Stimulated activated naive B cell treated with anti-CD40 and anti-IgM and Interleukin-4, amounts not matched to agents 10 μg/mL and 1 μg/mL and 100 μg/mL, for 72 hours (primary cell): ENCODE measurements at regions not wholly inside any gene's neighbourhood (a gene's known extent, or its start where the extent isn't known, plus 50 kb on each side); places are given as distances from the start of the nearest gene placed in this dataset.
A peak's percentile ranks its signal among the peaks of the same experiment; 100 is the strongest.
"Not testable (repeated sequence)": the region's sequence is repeated elsewhere in the genome, so short reads cannot be mapped to it uniquely, and the experiment has no call there.

Experiments
- ATAC-seq, 2 donors: fragments of 150-1000 bp; cut with Tn5 transposase; replicated peaks; 2 replicates each; pipeline ENCODE4 v1.10.0; 2021; ENCODE audit warnings: moderate library complexity in 1 of 2
- DNase-seq: peaks from one replicate; pipeline ENCODE4 v3.0.0; 2021
- H3K27ac Mint-ChIP-seq: one replicate; pipeline ENCODE4 v1.8.0; 2022; ENCODE audit warnings: mild to moderate bottlenecking, mixed read lengths
- H3K27me3 Mint-ChIP-seq, 2 donors: one replicate each; pipeline ENCODE4 v1.8.0; 2022; ENCODE audit warnings: mixed read lengths in 2 of 2
- H3K36me3 Mint-ChIP-seq, 2 donors: one replicate each; pipeline ENCODE4 v1.8.0; 2022; ENCODE audit warnings: mixed read lengths in 2 of 2, mild to moderate bottlenecking in 1 of 2
- H3K4me1 Mint-ChIP-seq, 2 donors: one replicate each; pipeline ENCODE4 v1.8.0; 2022; ENCODE audit warnings: mixed read lengths in 2 of 2, mild to moderate bottlenecking in 1 of 2
- H3K4me3 Mint-ChIP-seq, 2 donors: one replicate each; pipeline ENCODE4 v1.8.0; 2022; ENCODE audit warnings: mild to moderate bottlenecking in 2 of 2, mixed read lengths in 2 of 2, moderate library complexity in 1 of 2
- H3K9me3 Mint-ChIP-seq, 2 donors: one replicate each; pipeline ENCODE4 v1.8.0; 2022; ENCODE audit warnings: mixed read lengths in 2 of 2, mild to moderate bottlenecking in 1 of 2

- H3K4me3 Mint-ChIP-seq, H3K9me3 Mint-ChIP-seq, DNase-seq, ATAC-seq, H3K27me3 Mint-ChIP-seq, H3K4me1 Mint-ChIP-seq, H3K27ac Mint-ChIP-seq: not testable (repeated sequence)
- peaks cover 9 to 20% of the 10 kb centered on the region in 2 donors for H3K36me3 Mint-ChIP-seq
These were observed 51.3 kb upstream of the RIOK2 start for GRCh38 chr5:97234380-97234779.

GRCh38 chr5:97242341-97242740, 59.3 kb upstream of the RIOK2 start:
- H3K4me1 Mint-ChIP-seq: no peaks in the 10 kb centered on the region
- H3K9me3 Mint-ChIP-seq: peaks cover 2 to 5% of the 10 kb centered on the region in 2 donors
- no peak overlapping the region for H3K4me3 Mint-ChIP-seq
- DNase-seq (no peak), ATAC-seq (no peak)
- peaks cover 11 to 15% of the 10 kb centered on the region in 2 donors for H3K36me3 Mint-ChIP-seq
- no peak overlapping the region for H3K27ac Mint-ChIP-seq
- no peaks in the 10 kb centered on the region for H3K27me3 Mint-ChIP-seq

- no peaks in the 10 kb centered on the region for H3K27me3 Mint-ChIP-seq
- H3K4me1 Mint-ChIP-seq: no peaks in the 10 kb centered on the region
- H3K4me3 Mint-ChIP-seq: no peak overlapping the region
- DNase-seq (no peak), ATAC-seq (no peak)
- peaks cover 11 to 21% of the 10 kb centered on the region in 2 donors for H3K36me3 Mint-ChIP-seq
- no peak overlapping the region for H3K27ac Mint-ChIP-seq
- peaks cover 5 to 6% of the 10 kb centered on the region in 2 donors for H3K9me3 Mint-ChIP-seq
These were observed 60.3 kb upstream of the RIOK2 start for GRCh38 chr5:97243353-97243752.

GRCh38 chr5:97245386-97245785, 62.3 kb upstream of the RIOK2 start:
- no peaks in the 10 kb centered on the region for H3K27me3 Mint-ChIP-seq
- H3K36me3 Mint-ChIP-seq: peaks cover 6 to 25% of the 10 kb centered on the region in 2 donors
- no peak overlapping the region for H3K27ac Mint-ChIP-seq
- H3K4me1 Mint-ChIP-seq: peaks cover 0 to 4% of the 10 kb centered on the region in 2 donors
- H3K4me3 Mint-ChIP-seq: no peak overlapping the region
- no peak for ATAC-seq
- peaks cover 11 to 15% of the 10 kb centered on the region in 2 donors for H3K9me3 Mint-ChIP-seq
- no peak for DNase-seq

- DNase-seq (no peak), ATAC-seq (no peak)
- no peak overlapping the region for H3K27ac Mint-ChIP-seq
- H3K36me3 Mint-ChIP-seq: peaks cover 7 to 39% of the 10 kb centered on the region in 2 donors
- peaks cover 11 to 16% of the 10 kb centered on the region in 2 donors for H3K9me3 Mint-ChIP-seq
- H3K27me3 Mint-ChIP-seq: no peaks in the 10 kb centered on the region
- H3K4me1 Mint-ChIP-seq: peaks cover 0 to 4% of the 10 kb centered on the region in 2 donors
- H3K4me3 Mint-ChIP-seq: no peak overlapping the region
These were observed 67.1 kb upstream of the RIOK2 start for GRCh38 chr5:97250113-97250512.

GRCh38 chr5:97266076-97266475, 83.0 kb upstream of the RIOK2 start:
- H3K4me1 Mint-ChIP-seq: no peaks in the 10 kb centered on the region
- no peak for DNase-seq
- ATAC-seq: no peak

GRCh38 chr5:97266576-97266975, 83.5 kb upstream of the RIOK2 start:
- no peak overlapping the region for H3K4me3 Mint-ChIP-seq
- no peak for DNase-seq
- H3K9me3 Mint-ChIP-seq: peaks cover 10 to 12% of the 10 kb centered on the region in 2 donors
- no peak overlapping the region for H3K27ac Mint-ChIP-seq
- no peaks in the 10 kb centered on the region for H3K4me1 Mint-ChIP-seq
- H3K27me3 Mint-ChIP-seq: no peaks in the 10 kb centered on the region
- peaks cover 9 to 17% of the 10 kb centered on the region in 2 donors for H3K36me3 Mint-ChIP-seq
- no peak for ATAC-seq

More at GRCh38 chr5:97266076-97266475, 83.0 kb upstream of the RIOK2 start:
- peaks cover 6 to 15% of the 10 kb centered on the region in 2 donors for H3K36me3 Mint-ChIP-seq
- peaks cover 10% of the 10 kb centered on the region in 2 donors for H3K9me3 Mint-ChIP-seq
- H3K27me3 Mint-ChIP-seq: no peaks in the 10 kb centered on the region
- H3K27ac Mint-ChIP-seq: no peak overlapping the region
- H3K4me3 Mint-ChIP-seq: no peak overlapping the region

- DNase-seq (no peak), ATAC-seq (no peak)
- H3K9me3 Mint-ChIP-seq: peaks cover 10 to 18% of the 10 kb centered on the region in 2 donors
- H3K27ac Mint-ChIP-seq: no peak overlapping the region
- no peak overlapping the region for H3K4me3 Mint-ChIP-seq
- H3K27me3 Mint-ChIP-seq: no peaks in the 10 kb centered on the region
- H3K36me3 Mint-ChIP-seq: peaks cover 10 to 20% of the 10 kb centered on the region in 2 donors
- H3K4me1 Mint-ChIP-seq: no peaks in the 10 kb centered on the region
These were observed 84.7 kb upstream of the RIOK2 start for GRCh38 chr5:97267767-97268166.

GRCh38 chr5:97276474-97277120, 93.5 kb upstream of the RIOK2 start:
- Mint-ChIP-seq H3K27ac (no peak overlapping the region), H3K27me3 (no peaks in the 10 kb centered on the region), H3K9me3 (peaks cover 18 to 27% of the 10 kb centered on the region in 2 donors), H3K4me3 (no peak overlapping the region), H3K36me3 (peaks cover 26 to 36% of the 10 kb centered on the region in 2 donors), H3K4me1 (peaks cover 0 to 3% of the 10 kb centered on the region in 2 donors)
- ATAC-seq (no peak), DNase-seq (no peak)

GRCh38 chr5:97281257-97281656, 98.2 kb upstream of the RIOK2 start:
- peaks cover 0 to 3% of the 10 kb centered on the region in 2 donors for H3K4me1 Mint-ChIP-seq
- no peak overlapping the region for H3K27ac Mint-ChIP-seq
- no peak overlapping the region for H3K4me3 Mint-ChIP-seq
- ATAC-seq (no peak), DNase-seq (no peak)
- H3K9me3 Mint-ChIP-seq: peaks cover 27 to 36% of the 10 kb centered on the region in 2 donors
- H3K27me3 Mint-ChIP-seq: no peaks in the 10 kb centered on the region
- H3K36me3 Mint-ChIP-seq: peaks cover 39 to 57% of the 10 kb centered on the region in 2 donors

- no peaks in the 10 kb centered on the region for H3K4me1 Mint-ChIP-seq
- peak; percentile 86 to 92 for ATAC-seq
- H3K9me3 Mint-ChIP-seq: peaks cover 5 to 10% of the 10 kb centered on the region in 2 donors
- no peaks in the 10 kb centered on the region for H3K27me3 Mint-ChIP-seq
- H3K4me3 Mint-ChIP-seq: no peak overlapping the region
- H3K27ac Mint-ChIP-seq: no peak overlapping the region
- peaks cover 11 to 19% of the 10 kb centered on the region in 2 donors for H3K36me3 Mint-ChIP-seq
- no peak for DNase-seq
These were observed 114.1 kb upstream of the RIOK2 start for GRCh38 chr5:97297063-97297703.

GRCh38 chr5:97297704-97298091, 114.7 kb upstream of the RIOK2 start:
- Mint-ChIP-seq H3K4me3 (no peak overlapping the region), H3K36me3 (peaks cover 7 to 15% of the 10 kb centered on the region in 2 donors)

GRCh38 chr5:97301181-97301580, 118.1 kb upstream of the RIOK2 start:
- ATAC-seq, H3K27ac Mint-ChIP-seq, H3K27me3 Mint-ChIP-seq, H3K4me1 Mint-ChIP-seq, H3K4me3 Mint-ChIP-seq, DNase-seq: not testable (repeated sequence)
- Mint-ChIP-seq H3K9me3 (peaks cover 0 to 10% of the 10 kb centered on the region in 2 donors), H3K36me3 (peaks cover 12 to 22% of the 10 kb centered on the region in 2 donors)

More at GRCh38 chr5:97297704-97298091, 114.7 kb upstream of the RIOK2 start:
- DNase-seq (no peak), ATAC-seq (peak in 1 of 2 donors; percentile 10)
- H3K27ac Mint-ChIP-seq: peak overlapping the region; percentile 79
- H3K4me1 Mint-ChIP-seq: no peaks in the 10 kb centered on the region
- peaks cover 0 to 10% of the 10 kb centered on the region in 2 donors for H3K9me3 Mint-ChIP-seq
- H3K27me3 Mint-ChIP-seq: no peaks in the 10 kb centered on the region

GRCh38 chr5:97338729-97339128, 155.7 kb upstream of the RIOK2 start:
- Mint-ChIP-seq H3K27me3 (no peaks in the 10 kb centered on the region), H3K27ac (no peak overlapping the region), H3K36me3 (peaks cover 19 to 33% of the 10 kb centered on the region in 2 donors), H3K4me3 (no peak overlapping the region), H3K4me1 (no peaks in the 10 kb centered on the region), H3K9me3 (peaks cover 24 to 32% of the 10 kb centered on the region in 2 donors)
- ATAC-seq: no peak
- DNase-seq: no peak

GRCh38 chr5:97355775-97356174, 172.7 kb upstream of the RIOK2 start:
- peaks cover 0 to 3% of the 10 kb centered on the region in 2 donors for H3K4me1 Mint-ChIP-seq
- H3K4me3 Mint-ChIP-seq: peak overlapping the region in 1 of 2 donors; percentile 65
- ATAC-seq (peak; percentile 64 to 94), DNase-seq (peak; percentile 16)
- no peaks in the 10 kb centered on the region for H3K27me3 Mint-ChIP-seq
- peaks cover 27 to 30% of the 10 kb centered on the region in 2 donors for H3K9me3 Mint-ChIP-seq
- H3K36me3 Mint-ChIP-seq: peaks cover 22 to 64% of the 10 kb centered on the region in 2 donors
- H3K27ac Mint-ChIP-seq: peak overlapping the region; percentile 77
